C4-2B (cell line): ENCODE measurements at regions not wholly inside any gene's neighbourhood (a gene's known extent, or its start where the extent isn't known, plus 50 kb on each side); places are given as distances from the start of the nearest gene placed in this dataset.

ENCODE experiments used
- CTCF ChIP-seq: fragments of 450-650 bp; conservative IDR thresholded peaks from 2 replicates; pipeline ENCODE4 v1.5.1; 2017; ENCODE audit warnings: mild to moderate bottlenecking
- ZFX ChIP-seq: fragments of 450-650 bp; IDR thresholded peaks from 2 replicates; pipeline ENCODE4 v1.6.1; 2017

- TF ChIP-seq ZFX (no peak), CTCF (no peak)
These were observed 151.6 kb upstream of the MEF2C start for GRCh38 chr5:89034588-89034987.
